Testis (tissue), 2 donors: ENCODE measurements at regions not wholly inside any gene's neighbourhood (a gene's known extent, or its start where the extent isn't known, plus 50 kb on each side); places are given as distances from the start of the nearest gene placed in this dataset.

Experiments used
- DNase-seq: peaks from one replicate; pipeline ENCODE4 v3.0.0-alpha.2; 2019
- H3K27ac ChIP-seq, 2 donors: fragments of 200-600 bp; sonication (generic); one replicate each; pipeline ENCODE4 v1.5.1; 2019
- H3K27me3 ChIP-seq: fragments of 200-600 bp; sonication (generic); one replicate; pipeline ENCODE4 v1.5.1; 2019
- H3K36me3 ChIP-seq: fragments of 200-600 bp; sonication (generic); one replicate; pipeline ENCODE4 v1.5.1; 2017; ENCODE audit warnings: low read depth; ENCODE audit errors: missing control alignments
- H3K4me1 ChIP-seq: fragments of 200-600 bp; sonication (generic); one replicate; pipeline ENCODE4 v1.5.1; 2019
- H3K4me3 ChIP-seq, 2 donors: fragments of 200-600 bp; sonication (generic); one replicate each; pipeline ENCODE4 v1.5.1; 2017 to 2019
- H3K9me3 ChIP-seq: fragments of 200-600 bp; sonication (generic); one replicate; pipeline ENCODE4 v1.5.1; 2017
- CTCF ChIP-seq, 3 experiments: fragments of 450-650 bp in 2 of 3; fragments of 200-600 bp in 1 of 3; sonication (generic) in 1 of 3; IDR thresholded peaks; one replicate each; pipeline ENCODE4 v1.5.1; 2016 to 2019; ENCODE audit warnings: antibody characterized with exemption in 3 of 3, mild to moderate bottlenecking in 2 of 3, moderate library complexity in 1 of 3
- POLR2A ChIP-seq: fragments of 450-650 bp; IDR thresholded peaks from one replicate; pipeline ENCODE4 v1.6.1; 2017; ENCODE audit warnings: antibody characterized with exemption, mild to moderate bottlenecking, moderate library complexity
- WGBS, 2 donors: methylation state at CpG; one replicate each; pipeline ENCODE4 v1.1.5; 2018; 5-methylcytosine and 5-hydroxymethylcytosine counted together
- intact Hi-C: fragments of 100-400 bp; cut with DNase I; formaldehyde crosslinking; loops from one replicate; pipeline ENCODE4 v1.15.1; 2023; ENCODE audit warnings: low total_unique reads

- no peaks in the 10 kb centered on the region for H3K36me3 ChIP-seq
- no peak overlapping the region for H3K4me3 ChIP-seq
- H3K27me3 ChIP-seq: no peaks in the 10 kb centered on the region
- DNase-seq: no peak
- no peaks in the 10 kb centered on the region for H3K4me1 ChIP-seq
- TF ChIP-seq POLR2A (no peak), CTCF (IDR thresholded peaks at IDR 0.05) (no peak)
- WGBS, 2 donors: 68 to 76% methylated on average over 8 of the region's 8 CpGs
- no peak overlapping the region for H3K27ac ChIP-seq
- H3K9me3 ChIP-seq: no peaks in the 10 kb centered on the region
- intact Hi-C loops: no loop called here
Observed at GRCh38 chr5:87169300-87169991, 98.2 kb upstream of the RASA1 start.

DNA sequence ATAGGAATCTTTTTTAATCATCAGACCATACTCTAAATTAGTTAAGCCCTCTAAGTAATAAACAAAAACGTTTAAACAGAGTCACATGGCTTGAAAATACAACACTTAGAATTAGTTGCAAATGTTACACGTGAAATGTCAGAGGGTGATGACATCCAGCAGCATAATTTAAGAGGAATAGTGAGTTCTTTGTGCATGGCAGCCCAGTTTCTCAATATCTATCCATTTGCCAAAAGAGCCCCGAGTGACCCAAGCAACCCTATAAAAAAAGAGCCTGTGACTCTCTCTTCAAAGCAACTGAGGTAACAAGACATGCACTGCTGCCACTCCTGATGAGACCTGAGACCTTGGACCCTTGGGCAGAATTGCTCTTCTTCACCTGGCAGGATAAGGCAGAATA, 96.9 kb upstream of the RASA1 start:
- Histone ChIP-seq H3K9me3 (no peaks in the 10 kb centered on the region), H3K36me3 (no peaks in the 10 kb centered on the region), H3K4me3 (no peak overlapping the region), H3K27me3 (no peaks in the 10 kb centered on the region), H3K27ac (no peak overlapping the region), H3K4me1 (no peaks in the 10 kb centered on the region)
- DNase-seq: no peak
- intact Hi-C loops: no loop called here
- 71% methylated on average over 3 of the region's 3 CpGs for WGBS, 2 donors
- TF ChIP-seq CTCF (IDR thresholded peaks at IDR 0.05) (no peak), POLR2A (no peak)

- no peak for DNase-seq
- Histone ChIP-seq H3K27ac (no peak overlapping the region), H3K4me3 (no peak overlapping the region), H3K4me1 (no peaks in the 10 kb centered on the region), H3K36me3 (no peaks in the 10 kb centered on the region), H3K27me3 (no peaks in the 10 kb centered on the region), H3K9me3 (no peaks in the 10 kb centered on the region)
- 61 to 69% methylated on average over 4 of the region's 4 CpGs for WGBS, 2 donors
- intact Hi-C loops: no loop called here
- TF ChIP-seq CTCF (IDR thresholded peaks at IDR 0.05): no peak
- no peak for TF ChIP-seq POLR2A
Observed at GRCh38 chr5:87182649-87183048, 85.0 kb upstream of the RASA1 start.

GRCh38 chr5:87183896-87184295, 83.8 kb upstream of the RASA1 start:
- Histone ChIP-seq H3K27me3 (no peaks in the 10 kb centered on the region), H3K4me1 (no peaks in the 10 kb centered on the region), H3K4me3 (no peak overlapping the region), H3K36me3 (no peaks in the 10 kb centered on the region), H3K27ac (no peak overlapping the region), H3K9me3 (no peaks in the 10 kb centered on the region)
- no peak for TF ChIP-seq CTCF (IDR thresholded peaks at IDR 0.05)
- no peak for TF ChIP-seq POLR2A
- intact Hi-C loops: no loop called here
- WGBS, 2 donors: 70 to 87% methylated on average over 3 of the region's 3 CpGs
- no peak for DNase-seq

DNA sequence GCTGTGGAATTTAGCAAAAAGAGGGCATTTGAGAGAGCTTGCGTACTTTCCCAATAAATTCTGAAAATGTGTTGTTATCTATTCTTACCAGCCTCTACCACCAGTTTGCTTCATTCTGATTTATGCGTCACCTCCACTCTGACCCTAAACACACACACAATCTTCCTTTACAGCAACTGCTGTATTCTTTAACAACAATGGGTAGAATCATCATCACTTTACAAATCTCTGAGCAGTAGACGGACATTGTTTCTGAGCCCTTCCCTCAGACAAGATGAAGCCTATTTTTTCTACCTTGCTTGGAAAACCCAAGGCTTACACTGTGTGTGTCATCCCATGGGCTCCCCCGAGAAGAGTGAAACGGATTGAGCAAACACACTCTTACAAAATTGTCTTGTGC, 83.1 kb upstream of the RASA1 start:
- no peaks in the 10 kb centered on the region for H3K4me1 ChIP-seq
- WGBS, 2 donors: 70 to 81% methylated on average over 5 of the region's 5 CpGs
- DNase-seq: no peak
- H3K9me3 ChIP-seq: no peaks in the 10 kb centered on the region
- no peaks in the 10 kb centered on the region for H3K36me3 ChIP-seq
- no peak overlapping the region for H3K4me3 ChIP-seq
- H3K27me3 ChIP-seq: no peaks in the 10 kb centered on the region
- no peak overlapping the region for H3K27ac ChIP-seq
- TF ChIP-seq POLR2A (no peak), CTCF (IDR thresholded peaks at IDR 0.05) (no peak)
- intact Hi-C loops: no loop called here
